GM18519 (cell line): ENCODE measurements at regions not wholly inside any gene's neighbourhood (a gene's known extent, or its start where the extent isn't known, plus 50 kb on each side); places are given as distances from the start of the nearest gene placed in this dataset.
"Not testable (repeated sequence)": the region's sequence is repeated elsewhere in the genome, so short reads cannot be mapped to it uniquely, and the experiment has no call there.

Experiments used
- ATAC-seq: cut with Tn5 transposase; IDR thresholded peaks from one replicate; pipeline ENCODE4 v1.9.1; 2021; ENCODE audit warnings: mild to moderate bottlenecking, moderate library complexity; ENCODE audit not compliant: unreplicated experiment, low FRiP score

- ATAC-seq = no peak
Measured at GRCh38 chrX:40530509-40530908, 50.3 kb upstream of the ATP6AP2 start.

GRCh38 chrX:40527543-40527942 is 53.2 kb upstream of the ATP6AP2 start:
- no peak for ATAC-seq

- ATAC-seq = no peak
Measured at GRCh38 chrX:40526412-40526811, 54.4 kb upstream of the ATP6AP2 start.

DNA sequence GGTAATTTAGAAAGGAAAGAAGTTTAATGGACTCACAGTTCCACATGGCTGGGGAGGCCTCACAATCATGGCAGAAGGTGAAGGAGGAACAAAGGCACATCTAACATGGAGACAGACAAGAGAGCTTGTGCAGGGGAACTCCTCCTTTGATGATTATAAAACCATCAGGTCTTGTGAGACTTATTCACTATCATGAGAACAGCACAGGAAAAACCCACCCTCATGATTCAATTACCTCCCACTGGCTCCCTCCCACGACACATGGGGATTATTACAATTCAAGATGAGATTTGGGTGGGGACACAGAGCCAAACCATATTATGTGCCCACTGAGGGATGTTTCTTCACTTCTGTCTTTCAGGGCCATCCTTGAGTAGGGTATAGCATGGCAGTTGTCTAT is 54.9 kb upstream of the ATP6AP2 start:
- ATAC-seq = not testable (repeated sequence)

GRCh38 chrX:40524423-40524822 is 56.3 kb upstream of the ATP6AP2 start:
- no peak for ATAC-seq

- ATAC-seq = no peak
Measured at GRCh38 chrX:40523852-40524251, 56.9 kb upstream of the ATP6AP2 start.

- no peak for ATAC-seq
Measured at GRCh38 chrX:40521868-40522450, 58.8 kb upstream of the ATP6AP2 start.

DNA sequence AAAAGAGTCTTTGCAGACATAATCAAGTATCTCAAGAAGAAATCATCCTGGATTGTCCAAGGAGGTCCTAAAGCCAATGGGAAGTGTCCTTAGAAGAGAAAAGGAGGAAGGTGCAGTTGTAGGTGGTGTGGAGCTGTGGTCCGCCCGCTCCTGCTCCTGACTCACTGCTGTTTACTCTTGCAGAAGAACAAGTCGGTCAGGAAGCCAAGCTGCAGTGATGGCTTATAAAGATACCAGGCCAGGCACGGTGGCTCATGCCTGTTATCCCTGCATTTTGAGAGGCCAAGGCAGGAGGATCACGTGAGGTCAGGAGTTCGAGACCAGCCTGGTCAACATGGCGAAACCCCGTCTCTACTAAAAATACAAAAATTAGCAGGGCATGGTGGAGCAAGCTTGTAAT is 66.4 kb upstream of the ATP6AP2 start:
- no peak for ATAC-seq

- no peak for ATAC-seq
Measured at GRCh38 chrX:40513835-40514234, 66.9 kb upstream of the ATP6AP2 start.

DNA sequence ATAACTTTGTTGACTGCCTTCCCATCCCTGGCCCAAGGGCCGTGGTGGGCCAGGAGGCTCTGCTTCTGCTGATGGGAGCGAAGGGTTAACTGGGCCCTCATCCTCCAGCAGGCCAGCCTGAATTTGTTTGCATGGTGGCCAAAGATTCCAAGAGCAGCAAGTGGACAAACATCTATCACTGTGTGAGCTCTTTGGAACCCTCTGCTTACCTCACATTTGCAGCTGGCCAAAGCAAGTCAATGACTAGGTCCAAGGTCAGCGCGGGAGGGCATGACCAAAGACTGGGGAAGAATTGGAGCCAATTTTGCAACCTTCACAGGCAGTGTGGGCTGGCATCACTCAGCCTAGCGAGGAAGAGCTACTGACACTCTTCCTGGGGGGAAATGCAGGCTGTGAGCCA is 67.8 kb upstream of the ATP6AP2 start:
- ATAC-seq = no peak

DNA sequence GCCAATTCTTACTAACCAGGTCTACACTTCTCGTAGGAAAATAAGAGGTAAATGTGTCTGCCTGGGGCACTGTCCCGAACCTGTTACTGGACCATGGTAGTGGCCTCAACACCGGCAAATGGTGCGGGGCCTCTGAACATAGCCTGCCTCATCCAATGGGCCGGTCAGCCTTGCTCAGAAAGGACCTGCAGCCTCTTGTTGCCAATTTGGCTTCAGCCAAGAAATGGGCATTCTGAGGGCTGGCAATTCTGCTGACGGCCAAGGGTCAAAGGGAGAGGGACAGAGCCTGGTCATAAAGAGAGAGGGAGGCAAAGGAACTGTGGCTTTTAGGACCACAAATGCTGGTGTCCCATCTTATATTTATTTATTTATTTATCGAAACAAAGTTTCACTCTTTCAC is 69.5 kb upstream of the ATP6AP2 start:
- no peak for ATAC-seq

DNA sequence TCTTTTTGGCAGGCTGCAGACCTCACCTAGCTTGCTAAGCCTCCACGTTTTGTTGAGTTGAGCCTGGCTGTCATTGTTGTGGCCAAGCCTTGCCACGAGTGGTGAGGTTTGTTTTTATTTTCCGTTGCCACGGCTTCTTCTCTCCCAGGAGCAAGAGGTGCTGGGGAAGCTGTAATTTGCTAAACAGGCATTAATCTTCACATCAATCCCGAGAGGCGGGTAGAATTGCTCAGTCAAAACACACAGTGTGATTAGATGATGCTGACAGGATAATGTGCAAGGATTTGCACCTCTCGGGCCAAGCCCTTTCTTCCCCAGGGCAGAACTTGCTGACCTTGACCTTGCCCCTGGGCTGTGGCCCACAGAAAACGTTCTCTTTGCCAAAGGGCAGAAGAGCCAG is 72.2 kb upstream of the ATP6AP2 start:
- no peak for ATAC-seq

DNA sequence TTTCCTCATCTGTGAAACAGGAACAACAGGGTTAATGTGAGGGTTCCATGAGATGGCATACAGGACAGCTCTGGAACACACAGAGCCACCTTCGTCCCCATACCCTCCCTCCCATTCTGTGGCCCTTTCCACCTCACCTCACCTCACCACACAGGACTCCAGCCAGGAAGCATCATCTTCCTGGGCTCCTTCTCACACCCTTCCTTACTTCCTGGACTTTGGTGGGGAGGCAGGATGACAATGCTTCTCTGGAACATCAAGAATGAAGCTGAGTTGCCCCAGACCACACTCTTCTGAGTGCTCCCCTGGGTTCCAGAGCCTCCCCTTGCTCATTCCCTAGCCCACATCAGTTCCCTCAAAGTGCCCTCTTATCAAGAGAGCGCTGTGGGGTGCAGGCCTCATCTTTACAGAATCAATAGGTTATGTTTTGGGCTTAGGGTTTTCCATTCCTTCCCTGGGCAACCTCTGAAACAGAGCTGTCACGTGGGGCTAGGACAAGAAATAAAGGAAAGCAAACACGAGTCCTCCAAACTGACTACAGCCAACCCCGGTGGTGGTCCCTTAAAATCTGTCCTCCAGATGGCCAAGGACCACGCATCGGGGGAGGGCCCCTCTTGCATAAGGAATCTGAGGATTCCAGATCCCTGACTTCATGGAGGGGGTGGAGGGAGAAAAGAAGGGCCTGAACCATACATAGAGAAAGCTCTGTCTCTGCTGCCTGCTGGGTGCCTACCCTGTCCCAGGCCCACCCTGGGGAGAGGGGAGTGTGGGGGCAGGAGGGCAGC is 74.4 kb upstream of the ATP6AP2 start:
- ATAC-seq = no peak

DNA sequence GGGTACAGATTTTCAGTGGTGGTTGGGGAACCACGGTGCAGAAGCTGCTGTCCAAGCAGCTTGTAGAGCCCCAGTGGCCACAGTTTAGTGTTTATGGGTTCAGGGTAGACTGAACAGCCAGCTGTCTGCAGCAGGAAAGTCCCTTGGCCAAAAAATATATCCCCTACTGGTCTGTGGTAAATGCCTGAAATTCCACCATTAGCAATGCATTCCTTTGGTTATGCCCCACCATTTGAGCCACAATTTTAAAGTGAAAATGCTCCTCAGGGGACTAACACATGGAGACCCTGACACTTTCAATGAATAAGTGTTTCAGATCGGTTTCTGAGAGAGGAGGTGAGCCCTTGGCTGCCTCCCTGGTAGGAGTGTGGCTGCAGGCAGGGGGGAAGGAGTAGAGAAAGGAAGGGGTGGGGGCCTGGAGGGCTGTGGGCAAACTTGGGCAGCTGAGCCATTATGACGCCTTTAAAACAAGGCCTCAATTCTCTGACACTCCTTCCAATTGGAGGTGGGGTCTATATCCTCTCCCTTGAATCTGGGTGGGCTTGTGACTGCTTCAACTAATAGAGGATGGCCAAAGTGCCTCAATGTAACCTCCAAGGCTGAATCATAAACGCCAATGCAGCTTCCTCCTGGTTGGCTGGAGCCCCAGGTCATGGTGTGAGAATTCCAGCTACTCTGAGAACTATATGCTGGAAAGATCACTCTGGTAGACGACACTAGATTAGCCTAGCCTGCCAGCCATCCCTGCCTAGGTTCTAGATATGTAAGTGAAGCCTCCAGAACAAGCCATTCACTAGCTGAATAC is 75.8 kb upstream of the ATP6AP2 start:
- no peak for ATAC-seq

GRCh38 chrX:40503094-40503493 is 77.7 kb upstream of the ATP6AP2 start:
- ATAC-seq = no peak

- no peak for ATAC-seq
Measured at GRCh38 chrX:40502688-40503087, 78.1 kb upstream of the ATP6AP2 start.

- no peak for ATAC-seq
Measured at GRCh38 chrX:40501164-40501855, 79.5 kb upstream of the ATP6AP2 start.

- no peak for ATAC-seq
Measured at GRCh38 chrX:40496728-40497127, 84.0 kb upstream of the ATP6AP2 start.

- ATAC-seq = no peak
Measured at GRCh38 chrX:40495659-40496058, 85.1 kb upstream of the ATP6AP2 start.

- ATAC-seq = no peak
Measured at GRCh38 chrX:40494005-40494404, 86.8 kb upstream of the ATP6AP2 start.

- no peak for ATAC-seq
Measured at GRCh38 chrX:40488296-40488695, 92.5 kb upstream of the ATP6AP2 start.
